Colonic mucosa (tissue), 4 donors: ENCODE measurements at regions not wholly inside any gene's neighbourhood (a gene's known extent, or its start where the extent isn't known, plus 50 kb on each side); places are given as distances from the start of the nearest gene placed in this dataset.

Source experiments
- DNase-seq: peaks from one replicate; pipeline ENCODE4 v3.0.0-alpha.2; 2020
- H3K27ac ChIP-seq: fragments of 200-600 bp; one replicate; pipeline ENCODE4 v1.8.0; 2021
- H3K27me3 ChIP-seq: fragments of 200-600 bp; one replicate; pipeline ENCODE4 v1.8.0; 2021
- H3K36me3 ChIP-seq: fragments of 200-600 bp; one replicate; pipeline ENCODE4 v1.8.0; 2021
- H3K4me1 ChIP-seq: fragments of 200-600 bp; one replicate; pipeline ENCODE4 v1.8.0; 2021; ENCODE audit warnings: mild to moderate bottlenecking
- H3K4me3 ChIP-seq: fragments of 200-600 bp; one replicate; pipeline ENCODE4 v1.8.0; 2021
- H3K9ac ChIP-seq, 2 donors: one replicate each; pipeline ENCODE4 v1.7.0; 2013; ENCODE audit warnings: control low read depth in 2 of 2, low read depth in 2 of 2, low read length in 2 of 2
- H3K9me3 ChIP-seq: fragments of 200-600 bp; one replicate; pipeline ENCODE4 v1.8.0; 2021
- CTCF ChIP-seq: fragments of 200-600 bp; IDR thresholded peaks from one replicate; pipeline ENCODE4 v1.8.0; 2022; ENCODE audit warnings: antibody characterized with exemption, mild to moderate bottlenecking
- intact Hi-C: fragments of 100-400 bp; cut with DNase I; formaldehyde crosslinking; loops from one replicate; pipeline ENCODE4 v1.14.1; 2022
- donor health status: healthy.
- donor health status: DM: no; HTN: no; CAD: no.
- donor health status: DM: no; HTN: no; CAD: no.

- Histone ChIP-seq H3K4me1 (no peaks in the 10 kb centered on the region), H3K27ac (no peak overlapping the region), H3K27me3 (no peaks in the 10 kb centered on the region), H3K9ac (no peak overlapping the region), H3K4me3 (no peak overlapping the region), H3K36me3 (no peaks in the 10 kb centered on the region), H3K9me3 (no peaks in the 10 kb centered on the region)
- intact Hi-C loops = no loop called here
- TF ChIP-seq CTCF = no peak
- no peak for DNase-seq
These were observed 477.7 kb downstream of the TNS1 start for GRCh38 chr2:217525076-217525475.

GRCh38 chr2:217523286-217523685 is 479.5 kb downstream of the TNS1 start:
- Histone ChIP-seq H3K27ac (no peak overlapping the region), H3K36me3 (no peaks in the 10 kb centered on the region), H3K4me3 (no peak overlapping the region), H3K27me3 (no peaks in the 10 kb centered on the region), H3K9me3 (no peaks in the 10 kb centered on the region), H3K9ac (no peak overlapping the region), H3K4me1 (no peaks in the 10 kb centered on the region)
- TF ChIP-seq CTCF = no peak
- intact Hi-C loops = no loop called here
- no peak for DNase-seq

GRCh38 chr2:217521820-217522219 is 481.0 kb downstream of the TNS1 start:
- intact Hi-C loops = no loop called here
- H3K9me3 ChIP-seq = no peaks in the 10 kb centered on the region

GRCh38 chr2:217520356-217521010 is 482.3 kb downstream of the TNS1 start:
- H3K27me3 ChIP-seq = no peaks in the 10 kb centered on the region
- H3K9ac ChIP-seq = no peak overlapping the region
- intact Hi-C loops = no loop called here
- no peak overlapping the region for H3K4me3 ChIP-seq
- H3K36me3 ChIP-seq = no peaks in the 10 kb centered on the region
- DNase-seq = no peak
- no peaks in the 10 kb centered on the region for H3K9me3 ChIP-seq
- no peak overlapping the region for H3K27ac ChIP-seq
- no peak for TF ChIP-seq CTCF
- H3K4me1 ChIP-seq = no peaks in the 10 kb centered on the region

More at GRCh38 chr2:217521820-217522219, 481.0 kb downstream of the TNS1 start:
- TF ChIP-seq CTCF = no peak
- Histone ChIP-seq H3K27me3 (no peaks in the 10 kb centered on the region), H3K36me3 (no peaks in the 10 kb centered on the region), H3K4me1 (no peaks in the 10 kb centered on the region), H3K9ac (no peak overlapping the region), H3K4me3 (no peak overlapping the region), H3K27ac (no peak overlapping the region)
- DNase-seq = no peak

GRCh38 chr2:217517402-217517801 is 485.4 kb downstream of the TNS1 start:
- intact Hi-C loops = loop anchor here (10.0 kb wide), 1 partner anchor 363 kb away; no protein-coding TSS in a partner anchor
- no peaks in the 10 kb centered on the region for H3K4me1 ChIP-seq
- H3K9me3 ChIP-seq = no peaks in the 10 kb centered on the region
- DNase-seq = no peak
- no peak for TF ChIP-seq CTCF
- H3K4me3 ChIP-seq = no peak overlapping the region
- H3K9ac ChIP-seq = no peak overlapping the region
- no peaks in the 10 kb centered on the region for H3K36me3 ChIP-seq
- H3K27ac ChIP-seq = no peak overlapping the region
- H3K27me3 ChIP-seq = no peaks in the 10 kb centered on the region
